NCI-H2107 treated with DMSO at 0.1 percent for 48 hours (cell line): ENCODE measurements at regions not wholly inside any gene's neighbourhood (a gene's known extent, or its start where the extent isn't known, plus 50 kb on each side); places are given as distances from the start of the nearest gene placed in this dataset.

Experiments
- DNase-seq: peaks from one replicate; lab custom pipeline; 2025; ENCODE audit not compliant: unreplicated experiment; lab: John Stamatoyannopoulos, UW

DNA sequence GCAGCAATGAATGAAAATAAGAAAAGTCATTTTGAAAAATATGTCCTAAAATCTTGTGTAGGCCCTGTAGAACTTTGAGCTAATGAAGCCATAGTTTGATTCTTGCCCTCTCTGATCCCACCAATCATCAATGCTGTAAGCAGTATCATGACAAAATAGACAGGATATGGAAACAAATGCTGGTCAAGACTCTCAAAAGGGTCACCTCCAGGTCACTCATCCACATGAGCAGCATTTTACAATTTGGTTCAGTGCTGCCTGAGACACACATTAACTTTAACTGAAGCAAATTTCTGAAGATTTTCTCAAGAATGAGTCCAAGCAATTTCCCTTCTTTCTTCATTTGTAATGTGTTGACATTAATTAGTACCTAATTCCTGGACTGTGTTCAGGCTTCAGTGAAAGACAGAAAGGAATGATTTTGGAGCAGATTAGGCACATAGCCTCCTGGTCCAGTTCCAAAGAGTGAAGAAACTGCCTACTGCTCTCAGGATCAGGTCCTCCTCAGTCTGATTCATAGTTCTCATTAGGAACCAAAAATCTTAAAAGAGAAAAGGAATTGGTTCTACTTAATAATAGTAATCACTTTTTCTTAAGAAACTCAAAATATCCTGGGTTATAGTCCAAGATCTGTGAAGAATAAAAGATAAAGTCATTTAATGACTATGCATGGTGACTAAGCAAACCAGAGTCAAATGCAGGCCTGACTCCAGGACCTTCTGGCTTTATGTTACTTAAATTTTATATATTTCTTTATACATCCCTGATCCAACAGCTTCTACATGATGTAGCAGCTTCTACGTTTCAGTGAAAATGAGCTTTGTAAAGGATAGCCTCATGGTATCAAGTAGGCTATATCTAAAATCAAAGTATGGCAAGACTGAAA lies 192.1 kb upstream of the RGMB start:
- DNase-seq, result no peak

GRCh38 chr5:98583586-98583985 lies 189.9 kb upstream of the RGMB start:
- DNase-seq, result no peak

GRCh38 chr5:98585661-98586310 lies 187.7 kb upstream of the RGMB start:
- no peak for DNase-seq

- no peak for DNase-seq
These were observed 186.9 kb upstream of the RGMB start for GRCh38 chr5:98586581-98586980.

DNA sequence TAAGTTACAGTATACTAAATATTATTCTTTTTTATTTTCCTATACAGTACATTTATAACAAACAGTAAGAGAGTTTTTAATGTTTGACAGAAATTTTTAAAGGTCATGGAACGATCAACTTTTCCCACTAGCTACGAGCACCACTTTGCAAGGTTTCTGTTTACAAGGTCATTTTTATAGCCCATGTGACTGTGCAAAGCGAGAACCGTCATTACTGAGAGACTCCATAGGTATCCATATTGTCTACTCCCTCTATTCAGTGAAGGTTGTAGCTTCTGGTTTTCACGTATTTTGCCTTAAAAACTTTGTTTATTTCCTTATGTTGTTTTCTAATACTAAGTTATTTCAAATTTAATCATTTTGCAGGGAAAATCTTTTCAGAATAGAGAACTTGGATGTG lies 186.3 kb upstream of the RGMB start:
- DNase-seq, result no peak

- no peak for DNase-seq
These were observed 185.2 kb upstream of the RGMB start for GRCh38 chr5:98588215-98588614.

- DNase-seq, result no peak
These were observed 180.0 kb upstream of the RGMB start for GRCh38 chr5:98593418-98593817.

DNA sequence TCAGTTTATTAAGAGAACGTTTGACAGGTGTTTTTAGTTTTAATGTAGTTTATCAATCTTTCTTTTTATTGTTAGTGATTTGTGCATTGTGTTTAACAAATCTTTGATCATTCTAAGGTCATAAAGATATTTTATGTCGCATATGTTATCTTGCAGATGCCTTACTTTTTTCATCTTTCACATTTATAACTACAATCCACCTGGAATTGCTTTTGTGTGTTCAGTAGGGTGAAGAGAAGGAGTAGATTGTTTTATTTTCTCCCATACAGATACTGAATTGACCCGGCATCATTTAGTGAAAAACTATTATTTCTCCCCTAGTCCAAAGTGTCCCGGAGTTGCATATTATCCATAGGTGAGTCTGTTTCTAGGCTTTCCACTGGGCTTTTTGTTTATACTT lies 179.4 kb upstream of the RGMB start:
- no peak for DNase-seq

GRCh38 chr5:98599016-98599415 lies 174.4 kb upstream of the RGMB start:
- no peak for DNase-seq

- no peak for DNase-seq
These were observed 170.8 kb upstream of the RGMB start for GRCh38 chr5:98602534-98603112.

DNA sequence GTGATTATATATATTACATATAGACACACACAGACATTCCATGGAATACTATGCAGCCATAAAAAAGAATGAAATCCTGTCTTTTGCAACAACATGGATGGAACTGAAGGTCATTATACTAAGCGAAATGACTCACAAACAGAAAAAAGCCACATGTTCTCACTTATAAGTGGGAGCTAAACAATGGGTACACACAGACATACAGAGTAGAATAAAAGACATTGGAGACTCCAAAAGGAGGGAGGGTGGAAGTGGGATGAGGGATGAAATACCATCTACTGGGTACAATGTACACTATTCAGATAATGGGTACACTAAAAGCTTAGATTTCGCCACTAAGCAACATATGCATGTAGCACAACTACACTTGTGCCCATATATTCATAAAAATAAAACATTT lies 170.0 kb upstream of the RGMB start:
- DNase-seq, result no peak

- DNase-seq, result no peak
These were observed 169.2 kb upstream of the RGMB start for GRCh38 chr5:98604301-98604700.

DNA sequence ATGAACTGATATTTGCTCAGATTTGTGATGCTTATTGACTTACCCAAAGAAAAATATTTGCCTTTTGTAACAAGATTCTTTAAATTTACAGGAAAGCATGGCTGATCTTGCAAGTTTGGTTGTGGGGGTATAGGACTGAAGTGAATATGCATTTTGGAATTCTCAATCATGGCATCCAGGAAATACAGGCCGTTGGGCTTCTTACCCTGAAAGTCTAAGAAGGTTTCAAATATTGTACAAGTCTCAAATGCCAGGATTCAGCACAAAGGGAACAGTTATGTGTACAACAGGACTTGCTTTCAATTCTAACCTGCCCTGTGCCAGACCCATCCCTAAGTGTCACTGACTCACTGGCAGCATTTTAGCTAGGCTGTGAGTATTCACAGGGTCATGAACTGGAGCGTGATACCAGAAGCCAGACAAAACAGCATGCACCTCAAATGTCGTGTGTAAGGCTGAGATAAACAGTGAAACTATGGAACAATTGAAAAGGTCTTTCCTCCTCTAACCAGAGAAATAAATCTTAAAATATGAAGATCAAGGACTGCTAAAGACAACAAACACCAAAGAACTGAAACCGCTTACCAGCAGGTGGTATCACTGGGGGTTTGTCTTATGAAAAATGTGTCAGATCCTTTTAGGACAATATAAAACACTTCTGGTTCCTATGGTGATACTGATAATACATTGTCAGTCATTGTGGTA lies 168.6 kb upstream of the RGMB start:
- DNase-seq, result no peak

DNA sequence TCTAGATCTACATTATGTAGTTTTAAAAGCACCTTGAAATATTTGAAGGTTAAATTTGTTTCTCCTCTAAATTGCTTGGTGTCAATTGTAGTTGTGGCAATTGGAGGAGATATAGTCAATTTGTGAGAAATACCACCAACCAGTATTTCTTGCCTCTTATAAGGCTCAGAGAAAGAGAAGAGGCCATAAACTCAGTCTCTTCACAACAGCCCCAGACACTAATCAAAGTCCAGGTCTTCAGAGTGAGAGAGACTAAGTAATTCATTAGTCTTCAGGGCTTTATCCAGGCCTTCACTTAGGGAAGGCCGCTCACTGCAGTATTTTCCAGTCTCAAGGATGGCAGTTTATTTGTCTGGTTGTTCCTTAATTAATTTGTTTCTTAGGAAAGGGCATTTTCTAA lies 168.0 kb upstream of the RGMB start:
- no peak for DNase-seq

GRCh38 chr5:98606961-98607360 lies 166.5 kb upstream of the RGMB start:
- DNase-seq, result no peak

- no peak for DNase-seq
These were observed 165.4 kb upstream of the RGMB start for GRCh38 chr5:98608052-98608451.

DNA sequence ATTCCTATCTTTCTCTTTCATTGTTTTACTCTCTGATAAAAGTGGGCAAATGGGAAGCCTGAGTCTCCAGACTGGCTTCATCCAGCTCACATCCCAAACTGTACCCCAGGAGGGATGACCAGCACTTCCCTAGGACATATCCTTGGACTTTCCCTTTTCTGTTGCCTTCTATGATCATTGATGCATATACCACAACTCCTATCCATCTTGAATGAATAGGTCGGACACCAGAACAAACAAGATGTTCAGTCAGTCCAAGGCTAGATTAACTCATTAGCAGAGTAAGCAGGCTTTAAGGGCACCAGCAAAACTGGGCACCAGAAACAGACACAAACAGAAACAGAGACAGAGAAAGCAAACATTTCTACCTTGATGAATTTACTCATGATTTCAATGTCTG lies 159.1 kb upstream of the RGMB start:
- no peak for DNase-seq

DNA sequence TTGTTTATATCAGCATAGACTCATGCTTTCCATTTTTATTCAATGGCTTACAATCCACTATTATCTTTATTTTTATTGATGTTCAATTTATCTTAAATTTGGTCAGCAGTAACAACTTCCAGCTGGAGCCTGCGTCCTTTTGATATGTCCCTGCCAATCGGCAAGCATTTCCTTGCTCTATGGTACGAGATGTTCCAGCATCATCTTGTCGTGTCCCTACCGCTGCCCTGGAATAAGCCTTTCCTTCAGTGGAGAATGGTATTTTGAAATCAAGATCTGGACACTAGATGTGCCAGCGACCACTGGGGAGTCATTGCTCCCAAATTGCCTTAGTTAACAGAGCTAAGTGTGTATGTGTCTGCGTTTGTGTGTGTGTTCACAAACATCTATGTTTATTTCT lies 151.6 kb upstream of the RGMB start:
- DNase-seq, result no peak

DNA sequence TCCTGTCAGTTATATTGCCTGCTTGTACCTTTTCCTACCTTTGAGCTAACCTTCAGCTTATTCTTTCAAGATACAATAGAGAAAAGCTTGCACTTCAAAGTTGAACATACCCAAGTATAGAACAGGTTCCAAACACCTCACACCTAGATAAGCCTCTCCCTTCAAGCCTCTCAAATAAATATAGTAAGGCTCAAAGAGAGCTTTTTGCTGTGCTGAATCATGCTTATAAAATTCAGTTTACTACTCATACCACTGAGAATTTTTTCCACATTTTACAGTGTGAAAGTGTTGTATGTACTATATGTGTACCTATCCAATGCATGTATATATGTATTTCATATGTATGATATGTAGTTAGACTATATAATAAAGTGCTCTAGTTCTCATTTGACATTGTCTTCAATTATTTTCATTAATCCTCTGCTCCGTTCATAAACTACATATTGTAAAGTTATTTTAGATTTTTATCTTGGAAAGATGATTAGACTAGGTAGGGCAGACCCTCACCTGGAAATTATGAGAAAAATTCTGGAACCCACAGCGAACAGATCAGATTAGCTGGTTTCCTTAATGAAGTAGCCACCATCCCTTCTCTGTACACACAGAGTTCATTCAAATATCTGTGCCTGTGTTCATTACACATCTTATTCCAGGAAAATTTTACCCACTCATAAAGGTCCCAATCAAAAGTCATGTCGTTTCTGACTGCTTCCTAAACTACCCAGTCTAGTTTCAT lies 149.2 kb upstream of the RGMB start:
- no peak for DNase-seq

GRCh38 chr5:98627121-98627520 lies 146.3 kb upstream of the RGMB start:
- DNase-seq, result no peak

GRCh38 chr5:98630621-98631020 lies 142.8 kb upstream of the RGMB start:
- DNase-seq, result no peak
